ENCODE measurements at regions not wholly inside any gene's neighbourhood (a gene's known extent, or its start where the extent isn't known, plus 50 kb on each side); places are given as distances from the start of the nearest gene placed in this dataset.
"Not testable (repeated sequence)": the region's sequence is repeated elsewhere in the genome, so short reads cannot be mapped to it uniquely, and the experiment has no call there.

DNA sequence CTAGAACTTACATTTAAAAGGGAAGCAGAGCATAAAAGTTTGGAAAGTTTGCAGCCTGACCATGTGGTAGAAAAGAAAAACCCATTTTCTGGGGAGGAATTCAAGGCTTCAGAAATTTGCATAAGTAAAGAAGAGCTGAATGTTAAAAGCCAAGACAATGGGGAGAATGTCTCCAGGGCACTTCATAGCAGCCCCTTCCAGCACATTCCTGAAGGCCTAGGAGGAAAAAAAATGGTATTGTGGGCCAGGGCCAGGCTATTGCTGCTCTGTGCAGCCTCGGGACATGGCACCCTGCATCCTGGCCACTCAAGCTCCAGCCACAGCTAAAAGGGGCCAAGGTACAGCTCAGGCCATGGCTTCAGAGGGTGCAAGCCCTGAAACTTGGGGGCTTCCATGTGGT lies 474.2 kb upstream of the MDGA2 start:
- TF ChIP-seq, protein P1, sequence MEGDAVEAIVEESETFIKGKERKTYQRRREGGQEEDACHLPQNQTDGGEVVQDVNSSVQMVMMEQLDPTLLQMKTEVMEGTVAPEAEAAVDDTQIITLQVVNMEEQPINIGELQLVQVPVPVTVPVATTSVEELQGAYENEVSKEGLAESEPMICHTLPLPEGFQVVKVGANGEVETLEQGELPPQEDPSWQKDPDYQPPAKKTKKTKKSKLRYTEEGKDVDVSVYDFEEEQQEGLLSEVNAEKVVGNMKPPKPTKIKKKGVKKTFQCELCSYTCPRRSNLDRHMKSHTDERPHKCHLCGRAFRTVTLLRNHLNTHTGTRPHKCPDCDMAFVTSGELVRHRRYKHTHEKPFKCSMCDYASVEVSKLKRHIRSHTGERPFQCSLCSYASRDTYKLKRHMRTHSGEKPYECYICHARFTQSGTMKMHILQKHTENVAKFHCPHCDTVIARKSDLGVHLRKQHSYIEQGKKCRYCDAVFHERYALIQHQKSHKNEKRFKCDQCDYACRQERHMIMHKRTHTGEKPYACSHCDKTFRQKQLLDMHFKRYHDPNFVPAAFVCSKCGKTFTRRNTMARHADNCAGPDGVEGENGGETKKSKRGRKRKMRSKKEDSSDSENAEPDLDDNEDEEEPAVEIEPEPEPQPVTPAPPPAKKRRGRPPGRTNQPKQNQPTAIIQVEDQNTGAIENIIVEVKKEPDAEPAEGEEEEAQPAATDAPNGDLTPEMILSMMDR (conservative IDR thresholded peaks at IDR 0.05; ENCODE audit: low read depth, low read length): not testable (repeated sequence)
- TF ChIP-seq EZH2 (IDR thresholded peaks at IDR 0.05; ENCODE audit: borderline replicate concordance, low read depth, low read length, poor library complexity, severe bottlenecking): not testable (repeated sequence)
